ENCODE measurements at regions not wholly inside any gene's neighbourhood (a gene's known extent, or its start where the extent isn't known, plus 50 kb on each side); places are given as distances from the start of the nearest gene placed in this dataset.

DNA sequence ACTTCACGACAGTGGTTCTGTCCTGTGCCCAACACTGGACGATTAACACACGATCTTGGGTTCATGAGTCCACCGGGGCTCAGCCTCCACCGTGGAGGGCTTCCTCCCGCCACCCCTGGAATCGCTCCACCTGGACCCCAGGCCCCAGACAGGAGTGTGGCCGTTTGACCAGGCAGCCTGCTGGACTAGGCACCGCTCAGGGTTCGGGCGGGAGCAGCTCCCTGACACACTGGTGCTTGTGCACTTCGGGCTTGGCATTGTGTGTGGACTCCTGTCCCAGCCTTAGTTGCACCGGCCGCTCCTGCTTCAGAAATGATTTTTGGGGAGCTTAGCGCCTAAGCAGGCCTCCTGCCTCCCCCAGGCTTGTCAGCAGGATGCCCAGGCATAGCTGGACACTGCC, 617.4 kb upstream of the SALL3 start:
- no peak for DNase-seq (ENCODE audit: low spot score)

DNA sequence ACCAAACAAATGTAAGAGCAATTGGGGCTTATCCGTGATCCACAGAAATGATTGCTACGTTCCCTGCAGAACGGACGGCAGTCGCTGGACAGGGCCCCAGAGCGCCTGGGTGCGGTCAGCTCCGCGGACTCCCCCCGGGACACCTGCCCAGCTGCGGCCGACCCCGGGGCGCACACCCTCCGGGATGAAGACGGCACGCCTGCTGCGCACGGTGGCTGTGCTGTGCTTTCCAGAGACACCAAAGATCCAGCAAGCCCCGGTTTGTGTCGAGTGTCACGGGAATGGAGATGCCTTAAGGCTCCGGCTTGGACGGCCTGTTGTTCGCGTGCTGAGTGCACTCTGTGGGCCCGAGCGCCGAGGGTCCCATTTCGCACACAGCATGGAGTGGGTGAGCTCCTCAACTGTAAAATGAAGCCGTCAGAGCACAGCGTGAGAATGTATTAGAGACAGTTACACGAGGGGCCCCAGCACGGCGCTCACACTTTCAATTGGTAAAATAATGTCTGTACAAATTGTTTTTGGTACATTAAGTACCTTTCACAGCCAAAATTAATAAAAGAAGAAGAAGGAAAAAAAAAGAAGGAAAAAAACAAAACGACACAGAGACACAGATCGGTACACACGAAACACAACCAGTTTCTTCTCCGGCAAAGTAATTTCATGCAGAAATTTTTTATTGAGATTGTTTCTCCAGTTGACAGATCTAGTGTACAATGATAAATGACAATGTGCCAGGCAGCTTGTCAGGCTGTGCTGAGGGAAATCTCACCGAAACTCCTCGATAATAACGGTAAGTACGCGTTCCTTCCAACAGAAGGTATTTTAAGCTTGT, 615.8 kb upstream of the SALL3 start:
- DNase-seq (ENCODE audit: low spot score), result no peak

DNA sequence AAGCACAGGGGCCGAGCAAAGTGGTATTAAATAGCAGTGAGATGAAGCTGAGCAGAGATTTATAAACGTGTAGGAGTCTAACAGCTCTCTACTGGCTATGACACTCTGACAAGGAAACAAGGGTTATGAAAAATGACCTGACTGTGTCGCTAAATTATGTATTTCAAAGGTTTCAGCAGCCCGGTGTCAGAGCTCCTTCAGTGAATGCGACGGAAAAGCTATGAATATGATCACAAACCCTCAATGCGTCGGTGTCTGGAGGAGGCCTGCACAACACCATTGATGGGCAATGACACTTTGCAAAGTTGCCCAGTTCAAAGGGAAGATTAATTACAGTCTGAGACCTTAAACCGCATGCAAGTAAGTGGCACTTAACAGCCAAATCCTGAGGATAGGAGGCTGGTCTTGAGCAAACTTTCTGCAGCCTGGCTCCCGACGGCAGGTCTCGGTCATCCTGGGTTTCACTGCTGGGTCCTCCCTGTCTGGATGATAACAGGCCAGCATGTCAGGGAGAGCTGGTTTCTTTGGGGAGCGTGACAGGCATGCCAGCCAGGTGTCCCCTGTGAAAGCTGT, 615.1 kb upstream of the SALL3 start:
- DNase-seq (ENCODE audit: low spot score), result no peak

DNA sequence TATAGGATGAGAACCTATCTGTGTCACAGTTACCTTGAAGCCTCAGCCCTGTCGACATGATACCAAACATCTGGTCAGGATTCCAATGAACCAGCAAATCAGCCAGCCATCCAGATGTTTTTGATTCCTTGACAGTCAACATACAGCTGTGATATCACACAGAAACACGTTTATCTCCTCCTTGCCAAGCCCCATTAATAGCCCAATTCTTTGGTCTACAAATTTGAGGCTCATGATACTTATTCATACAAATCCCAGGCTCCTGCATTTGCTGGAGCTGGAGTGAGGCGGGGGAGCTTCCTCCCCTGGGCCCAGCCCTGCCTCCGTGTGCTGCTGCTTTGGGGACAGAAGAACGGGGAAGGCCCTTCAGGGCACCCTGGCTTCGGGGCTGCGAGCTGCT, 611.6 kb upstream of the SALL3 start:
- no peak for DNase-seq (ENCODE audit: low spot score)

DNA sequence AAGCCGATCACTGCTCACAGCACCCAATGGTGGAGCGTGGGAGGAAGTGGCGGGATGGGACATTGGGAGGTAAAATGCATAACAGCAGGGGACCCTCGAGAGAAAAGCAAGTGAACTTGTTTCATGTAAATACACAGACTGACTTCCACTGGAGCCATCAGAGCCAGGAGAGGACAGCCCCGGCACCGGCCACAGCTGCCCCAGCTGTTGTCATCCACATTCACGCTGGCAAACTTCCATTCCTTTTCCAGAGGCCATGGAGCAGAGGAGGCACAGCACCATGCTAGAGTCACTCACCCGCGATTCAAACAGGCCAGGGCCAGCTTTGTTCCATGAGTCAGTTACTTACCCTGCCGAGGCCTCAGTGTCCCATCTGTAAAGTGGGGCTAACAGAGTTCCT, 610.9 kb upstream of the SALL3 start:
- no peak for DNase-seq (ENCODE audit: low spot score)

DNA sequence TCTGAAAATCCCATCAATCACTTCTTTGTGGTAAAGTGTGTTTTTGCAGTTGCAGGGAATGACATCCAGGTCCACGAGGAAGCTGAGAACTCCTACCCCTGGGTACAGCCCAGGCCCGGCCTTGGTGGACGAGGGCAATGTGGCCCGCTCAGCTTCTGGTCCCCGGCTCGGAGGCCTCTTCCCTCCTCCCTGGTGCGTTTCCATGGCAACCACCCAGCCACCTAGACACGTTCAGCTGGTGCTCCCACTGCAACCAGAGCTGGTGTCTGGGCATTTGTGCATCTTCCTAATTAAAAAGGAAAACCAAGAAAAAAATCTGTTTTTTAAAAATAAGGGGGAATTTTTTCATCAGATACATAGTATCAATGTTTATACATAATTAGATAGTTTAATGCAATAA, 603.6 kb upstream of the SALL3 start:
- DNase-seq (ENCODE audit: low spot score), result no peak

DNA sequence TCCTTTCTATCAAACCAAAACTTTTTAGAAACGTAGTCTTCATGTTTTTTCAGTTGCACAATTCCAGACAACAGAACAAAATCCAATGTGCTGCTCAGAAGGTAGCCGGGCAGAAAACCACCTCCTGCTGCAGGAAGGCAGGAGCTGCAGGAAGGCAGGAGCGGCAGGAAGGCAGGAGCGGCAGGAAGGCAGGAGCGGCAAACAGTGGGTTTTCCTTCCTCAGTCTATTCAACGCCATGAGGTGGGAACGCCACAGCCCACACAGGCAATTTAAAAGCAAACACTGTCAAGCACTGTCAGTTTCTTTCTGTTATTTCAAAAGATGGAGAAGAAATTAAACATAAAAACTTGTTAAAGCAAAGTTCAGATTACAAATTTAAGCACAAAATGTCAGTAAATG, 601.2 kb upstream of the SALL3 start:
- DNase-seq (ENCODE audit: low spot score), result no peak

DNA sequence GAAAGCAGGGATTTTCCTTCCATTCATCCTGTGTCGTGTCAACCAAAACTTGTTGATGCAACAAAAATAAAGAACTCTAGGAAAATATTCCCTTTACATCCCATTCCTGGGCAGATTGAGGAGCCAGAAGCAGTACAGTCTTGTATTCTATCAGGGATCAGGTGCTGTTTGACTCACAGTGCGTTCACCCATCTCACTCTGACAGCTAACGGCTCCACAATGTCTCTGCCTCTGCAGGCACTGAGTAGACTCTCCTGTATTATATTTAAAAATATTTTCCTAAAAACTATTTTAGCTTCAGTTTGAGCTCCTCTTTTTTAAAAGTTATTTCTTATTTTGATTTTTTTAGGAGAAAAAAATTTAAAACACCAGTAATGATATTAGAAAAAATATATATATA, 600.6 kb upstream of the SALL3 start:
- no peak for DNase-seq (ENCODE audit: low spot score)

DNA sequence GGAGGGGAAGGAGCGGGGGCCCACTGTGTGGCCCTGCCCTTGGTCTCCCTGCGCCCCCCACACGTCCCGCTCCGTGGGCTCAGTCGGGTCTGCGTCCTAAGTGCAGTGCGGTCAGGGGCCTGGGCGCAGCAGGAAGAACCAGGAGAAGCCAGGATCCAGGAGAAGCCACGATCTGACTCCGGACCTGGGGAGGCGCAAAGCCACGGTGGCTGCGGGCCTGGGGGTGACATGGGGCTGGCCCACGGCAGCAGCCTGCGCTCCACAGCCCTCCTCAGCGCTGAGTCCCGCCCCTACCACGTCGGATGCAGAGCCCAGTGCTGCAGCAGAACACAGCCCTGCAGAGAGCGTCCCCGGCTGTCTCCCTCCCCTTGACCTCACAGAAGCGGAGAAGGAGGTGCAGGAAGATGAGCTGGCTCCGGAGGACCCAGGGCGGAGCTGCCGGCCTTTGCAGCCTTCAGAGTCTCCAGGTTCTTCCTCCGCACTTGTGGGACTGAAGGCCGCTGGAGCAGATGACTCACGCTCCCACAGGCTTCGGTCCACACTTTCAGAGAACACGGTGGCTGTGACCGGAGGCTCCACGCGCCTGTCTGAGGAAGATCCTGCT, 589.2 kb upstream of the SALL3 start:
- DNase-seq (ENCODE audit: low spot score), result no peak

DNA sequence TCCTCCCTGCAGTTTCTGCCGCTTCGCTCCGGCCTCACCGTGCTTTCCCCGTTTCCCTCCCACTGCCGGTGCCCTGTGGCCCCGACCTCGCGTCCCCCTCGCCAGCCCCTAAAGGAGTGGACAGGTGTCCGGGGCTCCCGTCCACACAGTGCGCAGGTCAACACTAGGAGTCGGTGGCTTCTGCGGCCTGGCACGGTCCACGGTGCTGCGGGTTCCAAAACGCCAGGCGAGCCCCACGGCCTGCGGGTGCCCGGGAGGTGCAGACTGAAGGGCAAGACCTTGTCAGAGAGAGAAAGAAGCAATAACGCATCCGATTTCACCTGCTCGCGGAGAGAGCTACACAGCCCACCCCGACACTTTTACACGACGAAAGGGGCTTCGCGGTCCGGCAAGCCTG, 588.7 kb upstream of the SALL3 start:
- no peak for DNase-seq (ENCODE audit: low spot score)

DNA sequence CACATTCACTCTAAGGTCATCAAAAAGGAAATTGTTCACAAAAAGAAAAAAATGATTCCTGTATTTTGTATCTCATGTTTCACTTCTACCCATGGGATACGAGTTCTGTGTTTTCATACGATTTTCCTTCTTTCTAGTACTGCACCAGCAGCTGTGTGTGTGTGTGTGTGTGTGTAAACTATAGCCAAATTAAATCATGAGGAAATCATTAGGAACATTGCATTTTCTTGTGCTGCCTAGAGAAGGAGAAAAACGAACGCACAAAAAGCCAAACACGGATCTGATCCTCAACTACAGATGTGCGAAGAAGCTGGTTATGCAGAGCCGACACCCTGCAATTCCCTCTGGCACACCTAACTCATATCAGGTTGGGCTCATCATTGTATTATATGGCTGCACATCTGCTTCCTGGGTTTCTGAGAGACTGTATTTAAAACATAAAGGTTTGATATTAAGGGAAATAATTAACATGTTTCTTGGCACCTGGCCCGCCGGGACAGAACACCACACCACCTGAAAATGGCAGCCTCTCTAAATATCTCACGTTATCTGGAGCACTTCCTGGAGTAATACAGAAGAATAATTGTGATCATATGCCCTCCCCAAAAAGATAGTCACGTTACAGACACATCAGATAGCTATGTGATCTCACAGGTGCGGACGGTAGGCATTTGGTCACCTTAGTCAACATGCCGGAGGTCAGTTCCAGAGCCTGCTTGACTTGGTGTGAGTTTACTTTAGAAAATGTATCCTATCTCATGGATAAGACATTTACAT, 586.3 kb upstream of the SALL3 start:
- DNase-seq (ENCODE audit: low spot score), result no peak

DNA sequence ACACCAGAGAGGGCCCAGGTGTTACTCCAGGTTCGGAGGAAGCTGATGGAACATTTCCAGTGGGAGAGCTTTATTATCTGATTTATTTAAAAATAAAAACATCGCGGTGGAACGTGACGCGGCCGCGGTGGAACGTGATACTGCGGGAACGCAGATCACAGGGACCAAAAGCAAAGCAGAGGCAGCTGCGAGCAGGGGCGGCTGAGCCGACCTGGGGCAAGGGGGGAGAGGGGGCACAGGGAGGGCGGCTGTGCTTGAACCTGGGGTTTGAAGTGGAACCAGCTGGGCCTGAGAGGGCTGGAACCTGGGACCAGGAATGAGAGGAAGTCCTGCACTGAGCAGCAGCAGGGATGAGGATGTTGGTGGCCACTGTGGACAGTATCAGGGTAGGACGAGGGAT, 583.5 kb upstream of the SALL3 start:
- no peak for DNase-seq (ENCODE audit: low spot score)

DNA sequence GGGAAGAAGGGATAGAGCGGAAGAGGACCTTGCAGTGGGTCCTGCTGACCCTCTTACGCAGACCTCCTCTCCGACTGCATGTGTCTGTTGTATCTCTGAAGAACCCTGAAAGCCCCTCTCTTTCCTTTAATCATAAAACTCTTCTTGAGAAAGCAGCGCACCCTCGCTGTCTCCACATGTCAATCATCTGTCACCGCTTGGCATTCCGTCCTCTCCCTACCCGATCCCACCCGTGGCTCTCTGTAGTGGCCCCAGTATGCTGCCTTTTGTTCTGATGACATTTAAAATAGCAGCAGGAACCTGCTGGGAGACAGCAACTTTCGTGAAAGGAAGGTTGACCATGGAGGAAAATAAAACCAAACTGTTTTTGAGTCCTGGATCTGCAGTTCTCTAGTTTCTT, 582.9 kb upstream of the SALL3 start:
- no peak for DNase-seq (ENCODE audit: low spot score)

DNA sequence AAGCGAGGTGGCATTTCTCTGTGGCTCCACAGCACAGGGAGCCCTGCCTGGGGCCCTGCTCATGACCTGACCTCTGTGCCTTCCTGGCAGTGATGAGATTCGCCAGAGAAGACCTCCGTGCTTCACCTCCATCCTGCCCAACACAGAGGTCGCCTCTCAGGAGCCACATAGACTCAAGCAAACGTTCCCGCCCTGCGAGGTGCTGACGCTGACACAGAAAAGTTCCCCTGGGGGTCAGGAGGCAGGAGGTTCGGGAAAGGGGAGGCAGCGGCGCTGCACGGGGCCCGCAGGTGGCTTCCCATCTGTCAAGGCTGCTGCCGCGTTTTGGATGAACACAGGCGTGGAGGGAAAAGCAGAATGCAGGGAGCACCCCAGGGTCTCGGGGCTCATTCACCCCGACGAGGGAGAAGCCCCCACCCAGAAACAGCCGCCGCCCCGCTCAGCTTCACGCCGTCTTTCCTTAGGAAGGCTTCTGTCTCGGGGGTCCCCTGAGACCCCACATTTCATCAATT, 579.6 kb upstream of the SALL3 start:
- DNase-seq (ENCODE audit: low spot score), result no peak

DNA sequence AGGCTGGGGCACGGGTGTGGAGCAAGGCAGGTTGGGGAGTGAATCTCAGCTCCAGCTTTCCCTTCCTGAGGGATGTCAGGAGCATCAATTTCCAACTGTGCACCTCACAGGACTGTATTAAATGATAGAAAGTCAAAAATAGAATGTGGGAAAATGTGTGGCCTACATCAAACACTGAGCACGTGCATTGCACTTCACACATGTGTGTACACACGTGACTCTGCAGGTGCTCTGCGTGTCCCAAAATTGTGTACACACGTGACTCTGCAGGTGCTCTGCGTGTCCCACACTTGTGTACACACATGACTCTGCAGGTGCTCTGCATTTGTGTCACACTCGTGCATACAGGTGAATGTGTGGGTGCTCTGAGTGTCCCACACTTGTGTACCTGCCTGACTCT, 577.2 kb upstream of the SALL3 start:
- no peak for DNase-seq (ENCODE audit: low spot score)

DNA sequence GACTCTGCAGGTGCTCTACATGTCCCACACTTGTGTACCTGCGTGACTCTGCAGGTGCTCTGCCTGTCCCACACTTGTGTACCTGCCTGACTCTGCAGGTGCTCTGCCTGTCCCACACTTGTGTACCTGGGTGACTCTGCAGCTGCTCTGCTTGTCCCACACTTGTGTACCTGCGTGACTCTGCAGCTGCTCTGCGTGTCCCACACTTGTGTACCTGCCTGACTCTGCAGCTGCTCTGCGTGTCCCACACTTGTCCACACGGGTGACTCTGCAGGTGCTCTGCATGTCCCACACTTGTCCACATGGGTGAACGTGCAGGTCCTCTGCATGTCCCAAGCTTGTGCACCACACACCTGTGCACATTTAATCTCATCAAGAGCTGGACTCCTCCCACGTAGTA, 576.7 kb upstream of the SALL3 start:
- no peak for DNase-seq (ENCODE audit: low spot score)

DNA sequence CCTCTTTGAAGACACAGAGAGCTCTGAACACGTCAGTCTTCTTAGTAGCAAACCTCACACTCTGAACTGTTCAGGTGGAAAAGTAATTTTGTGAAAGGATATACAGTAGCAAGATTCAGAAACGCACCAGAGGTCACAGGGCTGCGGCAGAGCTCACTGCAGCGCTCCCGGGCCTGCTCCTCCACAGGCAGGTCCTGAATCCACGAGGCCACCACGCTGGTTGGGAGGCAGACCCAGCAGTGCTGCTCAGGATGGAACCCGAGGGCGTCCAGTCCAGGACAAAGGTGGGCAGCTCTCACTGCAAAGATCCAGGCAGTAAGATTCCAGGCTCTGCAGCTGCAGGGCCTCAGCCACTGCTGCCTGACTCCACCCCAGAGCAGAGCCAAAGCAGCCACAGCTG, 576.2 kb upstream of the SALL3 start:
- DNase-seq (ENCODE audit: low spot score), result no peak

DNA sequence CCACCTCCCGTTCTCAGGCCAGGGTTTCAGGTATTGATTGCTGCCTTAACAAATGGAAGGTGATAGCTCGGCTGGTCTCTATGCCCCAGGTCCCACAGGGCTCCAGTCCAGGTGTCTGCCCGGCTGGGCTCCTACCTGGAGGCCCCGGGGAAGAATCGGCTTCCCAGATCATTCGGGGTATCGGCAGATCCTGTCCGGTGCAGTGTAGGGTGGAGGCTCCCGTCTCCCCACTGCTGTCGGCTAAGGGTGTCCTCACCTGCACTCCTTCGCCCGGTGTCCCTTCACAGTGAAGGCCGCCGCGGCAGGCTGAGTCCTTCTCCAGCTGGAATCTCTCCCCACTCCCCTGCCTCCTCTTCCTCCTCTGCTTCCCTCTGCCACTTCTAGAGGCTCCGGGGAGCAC, 573.9 kb upstream of the SALL3 start:
- DNase-seq (ENCODE audit: low spot score), result no peak

DNA sequence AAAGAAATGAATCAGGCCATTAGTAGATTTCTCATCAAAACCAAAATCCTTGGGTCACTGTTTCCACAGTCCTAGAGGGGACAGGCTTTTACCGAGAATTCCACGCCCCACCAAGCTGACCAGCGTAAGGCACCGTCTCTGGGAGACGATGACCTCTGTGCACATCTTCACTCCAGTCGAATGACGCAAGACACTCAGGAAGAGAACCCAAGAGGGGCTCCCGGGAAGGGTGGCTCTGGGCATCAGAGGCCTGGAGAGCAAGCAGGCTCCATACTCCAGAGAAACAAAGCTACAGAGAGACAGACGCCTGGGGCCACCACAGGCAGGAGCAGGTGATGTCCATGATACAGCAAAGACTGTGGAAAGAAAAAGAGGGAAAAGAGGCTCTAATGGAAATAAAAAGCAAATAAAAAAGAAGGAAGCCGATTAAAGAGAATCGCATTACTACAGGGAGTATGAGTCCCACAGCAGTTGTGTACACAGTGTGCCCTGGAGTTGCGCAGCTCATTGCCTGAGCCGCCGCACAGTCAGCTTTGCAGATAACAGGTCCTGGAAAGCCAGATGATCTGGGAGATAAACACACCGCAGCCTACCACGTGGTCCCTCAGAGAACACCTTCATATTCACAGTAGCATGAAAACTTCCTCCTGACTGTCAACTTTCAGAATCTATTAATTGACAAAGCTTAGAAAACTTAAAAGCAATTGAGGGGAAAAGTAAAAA, 572.7 kb upstream of the SALL3 start:
- DNase-seq (ENCODE audit: low spot score), result peak; percentile 28

DNA sequence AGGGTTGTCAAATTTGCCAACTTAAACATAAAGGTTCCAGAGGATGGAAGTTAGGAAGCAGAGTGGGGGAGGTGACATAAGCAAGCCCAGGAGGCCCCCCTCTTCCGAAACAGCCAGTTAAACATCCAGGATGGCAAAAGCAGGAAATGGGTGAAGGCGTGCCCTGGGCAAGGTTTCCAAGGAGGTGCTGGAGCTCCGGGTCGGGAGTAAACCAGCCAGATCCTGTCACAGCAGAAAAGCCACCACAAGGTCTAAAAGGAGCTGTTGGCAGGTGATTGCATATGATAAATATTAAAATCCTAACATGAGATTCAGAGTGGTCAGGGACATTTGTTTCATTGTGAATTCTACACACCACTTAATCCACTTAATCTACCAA, 572.2 kb upstream of the SALL3 start:
- peak; percentile 58 for DNase-seq (ENCODE audit: low spot score)

DNA sequence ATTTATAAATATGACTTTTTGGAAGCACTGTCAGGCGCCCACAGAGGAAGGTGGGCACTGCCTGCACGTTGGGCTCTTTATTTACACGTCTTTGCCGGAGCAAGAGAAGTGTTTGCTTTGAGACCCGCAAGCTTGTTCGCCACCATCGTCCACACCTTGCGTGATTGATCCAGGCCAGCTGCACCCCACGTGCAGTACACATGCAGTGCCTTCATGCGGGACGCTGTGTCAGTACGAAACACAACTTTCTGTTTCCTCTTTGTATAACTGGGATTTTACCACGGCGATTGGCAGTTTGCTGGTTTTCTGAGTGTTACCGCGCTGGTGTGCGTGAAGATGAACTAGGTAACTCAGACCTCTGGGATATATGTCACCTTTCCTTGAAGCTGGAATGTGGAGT, 571.0 kb upstream of the SALL3 start:
- no peak for DNase-seq (ENCODE audit: low spot score)

Measured in H4 (cell line).